HepG2 (cell line): ENCODE measurements at regions not wholly inside any gene's neighbourhood (a gene's known extent, or its start where the extent isn't known, plus 50 kb on each side); places are given as distances from the start of the nearest gene placed in this dataset.

Experiments
- ATAC-seq: fragments of 200-7000 bp; cut with Tn5 transposase; 3 replicates; pipeline ENCODE4 v1.9.1; 2020; ENCODE audit warnings: mild to moderate bottlenecking, moderate library complexity
- BruUV-seq: library from RNA; stranded (reverse); fragments of 400-500 nt; replicated peaks from 2 replicates; lab custom pipeline; 2021; lab: Mats Ljungman, UMichigan
- CTCF ChIA-PET: fragments of 300-600 bp; formaldehyde crosslinking; extraction: SDS; loops from one replicate; lab custom pipeline; 2021; ENCODE audit warnings: low total read pairs, inconsistent platforms, low intra/inter-chr PET ratio; lab: Yijun Ruan, JAX
- POLR2A ChIA-PET: fragments of 350-600 bp; sonication (Branson Sonifier 250); formaldehyde crosslinking; loops from one replicate; lab custom pipeline; 2020; ENCODE audit warnings: antibody characterized with exemption, inconsistent platforms; lab: Yijun Ruan, JAX
- DNase-seq: peaks from one replicate; pipeline ENCODE4 v3.0.0-alpha.2; 2015; ENCODE audit warnings: low spot score
- FAIRE-seq: peaks from 3 replicates; lab custom pipeline; 2011; peaks lifted over from hg19 to GRCh38; lab: Jason Lieb, UNC
- H2AFZ ChIP-seq: one replicate; pipeline ENCODE4 v1.6.1; 2011; ENCODE audit warnings: low read length, inconsistent platforms
- H3K27ac ChIP-seq: fragments of 300-600 bp; 3 replicates; pipeline ENCODE4 v1.8.0; 2011; ENCODE audit warnings: mixed run types, mild to moderate bottlenecking, mixed read lengths, low read length, inconsistent platforms; ENCODE audit not compliant: insufficient read depth; ENCODE audit errors: extremely low read length
- H3K27me3 ChIP-seq, 2 experiments: fragments of 200-600 bp in 1 of 2; 2 replicates in 1 of 2; 3 replicates in 1 of 2; pipeline versions ENCODE4 v1.6.0 to v1.8.0; 2011; ENCODE audit warnings: low read length in 2 of 2, mild to moderate bottlenecking in 2 of 2, moderate library complexity in 2 of 2, inconsistent platforms in 1 of 2; ENCODE audit not compliant: insufficient read depth in 2 of 2, control insufficient read depth in 1 of 2
- H3K36me3 ChIP-seq, 2 experiments: fragments of 200-600 bp in 1 of 2; replicated peaks in 1 of 2; 2 replicates in 1 of 2; 3 replicates in 1 of 2; pipeline versions ENCODE4 v1.5.1 to v1.8.0; 2011; ENCODE audit warnings: low read length in 2 of 2, inconsistent platforms in 1 of 2; ENCODE audit not compliant: insufficient read depth in 2 of 2, control insufficient read depth in 1 of 2
- H3K4me1 ChIP-seq: 2 replicates; pipeline ENCODE4 v1.5.1; 2012; ENCODE audit warnings: low read length, inconsistent platforms; ENCODE audit not compliant: insufficient read depth
- H3K4me2 ChIP-seq: 2 replicates; pipeline ENCODE4 v1.6.0; 2011; ENCODE audit warnings: low read depth, low read length, inconsistent platforms
- H3K4me3 ChIP-seq, 3 experiments: fragments of 200-600 bp in 1 of 3; sonication (generic), shearing (Covaris generic) in 1 of 3; replicated peaks in 1 of 3; 2 replicates each; pipeline ENCODE4 v1.5.1; 2011 to 2016; ENCODE audit warnings: low read length in 3 of 3, inconsistent platforms in 2 of 3, low read depth in 2 of 3, mild to moderate bottlenecking in 2 of 3, control low read depth in 1 of 3, mixed read lengths in 1 of 3; ENCODE audit not compliant: insufficient read depth in 1 of 3
- H3K79me2 ChIP-seq: one replicate; pipeline ENCODE4 v1.6.1; 2011; ENCODE audit warnings: low read length, inconsistent platforms; ENCODE audit not compliant: insufficient read depth
- H3K9ac ChIP-seq: 2 replicates; pipeline ENCODE4 v1.6.0; 2011; ENCODE audit warnings: mild to moderate bottlenecking, low read depth, low read length, inconsistent platforms; ENCODE audit not compliant: insufficient read depth
- H3K9me3 ChIP-seq: 2 replicates; pipeline ENCODE4 v1.5.1; 2012; ENCODE audit warnings: mild to moderate bottlenecking, low read length
- H4K20me1 ChIP-seq: 2 replicates; pipeline ENCODE4 v1.6.0; 2011; ENCODE audit warnings: inconsistent platforms, mild to moderate bottlenecking, low read length, moderate library complexity; ENCODE audit not compliant: insufficient read depth
- FOXA1 ChIP-seq, 2 experiments: fragments of 450-650 bp in 1 of 2; sonication (generic) in 1 of 2; formaldehyde crosslinking in 1 of 2; IDR thresholded peaks; 2 replicates each; pipeline versions ENCODE4 v1.4.0 to v1.6.1; 2016 to 2020; ENCODE audit warnings: missing genetic modification reagents in 1 of 2
- FOXC1 ChIP-seq: sonication (generic); formaldehyde crosslinking; IDR thresholded peaks from 2 replicates; pipeline ENCODE4 v1.8.0; 2022; ENCODE audit warnings: mild to moderate bottlenecking, missing genetic modification reagents, borderline replicate concordance
- FOXJ3 ChIP-seq: sonication (generic); formaldehyde crosslinking; IDR thresholded peaks from 2 replicates; pipeline ENCODE4 v1.4.0; 2020; ENCODE audit warnings: missing genetic modification reagents, mild to moderate bottlenecking, borderline replicate concordance
- GLI4 ChIP-seq: sonication (generic); formaldehyde crosslinking; IDR thresholded peaks from 2 replicates; pipeline ENCODE4 v1.5.1; 2020; ENCODE audit warnings: missing genetic modification reagents, mild to moderate bottlenecking, moderate library complexity, borderline replicate concordance
- LCORL ChIP-seq, 2 experiments: fragments of 450-650 bp in 1 of 2; sonication (generic) in 1 of 2; formaldehyde crosslinking in 1 of 2; IDR thresholded peaks; 2 replicates each; pipeline versions ENCODE4 v1.5.0 to v1.6.1; 2017 to 2020; ENCODE audit warnings: antibody characterized with exemption in 1 of 2, missing genetic modification reagents in 1 of 2
- MIXL1 ChIP-seq: IDR thresholded peaks from 2 replicates; pipeline ENCODE4 v1.6.1; 2016
- NCOA5 ChIP-seq: sonication (generic); formaldehyde crosslinking; IDR thresholded peaks from 2 replicates; pipeline ENCODE4 v1.4.0; 2020; ENCODE audit warnings: missing genetic modification reagents
- RERE ChIP-seq: IDR thresholded peaks from 2 replicates; pipeline ENCODE4 v1.6.1; 2016; ENCODE audit warnings: low read depth, missing genetic modification reagents, missing compliant biosample characterization
- SIX4 ChIP-seq: sonication (generic); formaldehyde crosslinking; IDR thresholded peaks from 2 replicates; pipeline ENCODE4 v1.4.0; 2020; ENCODE audit warnings: missing genetic modification reagents
- SOX6 ChIP-seq, 2 experiments: fragments of 450-650 bp in 1 of 2; sonication (generic) in 1 of 2; formaldehyde crosslinking in 1 of 2; IDR thresholded peaks; 2 replicates each; pipeline versions ENCODE4 v1.4.0 to v1.6.1; 2017 to 2020; ENCODE audit warnings: antibody characterized with exemption in 1 of 2, mild to moderate bottlenecking in 1 of 2, missing genetic modification reagents in 1 of 2
- TCF7 ChIP-seq: sonication (generic); IDR thresholded peaks from 2 replicates; pipeline ENCODE4 v1.6.1; 2016; ENCODE audit warnings: antibody characterized with exemption, low read depth
- TEAD2 ChIP-seq: sonication (generic); formaldehyde crosslinking; IDR thresholded peaks from 2 replicates; pipeline ENCODE4 v1.9.0; 2021; ENCODE audit warnings: missing genetic modification reagents
- ZFP36L2 ChIP-seq: sonication (generic); formaldehyde crosslinking; IDR thresholded peaks from 2 replicates; pipeline ENCODE4 v1.4.0; 2020; ENCODE audit warnings: missing genetic modification reagents
- ZKSCAN1 ChIP-seq: fragments of 150-350 bp; IDR thresholded peaks from 2 replicates; pipeline ENCODE4 v1.6.1; 2014; ENCODE audit warnings: low read length
- ZMYM3 ChIP-seq: sonication (generic); formaldehyde crosslinking; IDR thresholded peaks from 2 replicates; pipeline ENCODE4 v1.5.1; 2020; ENCODE audit warnings: mild to moderate bottlenecking, missing genetic modification reagents
- whole genome bisulfite sequencing: methylation state at CpG from one replicate; pipeline ENCODE4 v1.1.6; 2017; ENCODE audit warnings: low lambda C conversion rate; 5-methylcytosine and 5-hydroxymethylcytosine counted together
- in situ Hi-C: cut with HindIII; loops from 2 replicates; pipeline ENCODE4 v1.10.0; 2017; ENCODE audit warnings: low pct_unique_long_range_greater_than_20kb; ENCODE audit not compliant: extremely low pct_ligation_motif_present
- intact Hi-C: fragments of 100-400 bp; cut with micrococcal nuclease; formaldehyde crosslinking; loops from one replicate; pipeline ENCODE4 v1.10.0; 2022; ENCODE audit not compliant: unreplicated experiment
- TF ChIP-seq, protein P1 (sequence below): sonication (generic); formaldehyde crosslinking; IDR thresholded peaks from 2 replicates; pipeline ENCODE4 v1.4.0; 2020; ENCODE audit warnings: missing genetic modification reagents
- TF ChIP-seq, protein P2 (sequence below): sonication (generic); formaldehyde crosslinking; IDR thresholded peaks from 2 replicates; pipeline ENCODE4 v1.5.0; 2020; ENCODE audit warnings: missing genetic modification reagents

DNA sequence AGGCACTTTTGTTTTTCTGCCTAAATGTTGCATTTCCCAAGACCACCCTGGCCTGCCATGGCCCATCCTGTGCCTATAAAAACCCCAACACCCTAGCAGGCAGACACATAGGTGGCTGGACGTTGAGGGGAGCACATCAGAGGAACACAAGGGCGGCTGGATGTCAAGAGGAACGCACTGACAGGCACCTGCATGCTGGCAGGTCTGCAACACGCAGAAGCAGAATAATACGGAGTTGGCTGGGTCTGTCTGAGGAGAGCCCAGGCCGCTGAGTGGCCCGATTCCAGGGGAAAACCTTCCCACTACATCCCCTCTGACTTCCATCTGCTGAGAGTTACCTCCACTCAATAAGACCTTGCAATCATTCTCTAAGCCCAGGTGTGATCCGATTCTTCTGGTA, 765.6 kb downstream of the PLOD2 start (continued):
- TF ChIP-seq ZMYM3 (CRISPR knock-in tag) (no peak), SIX4 (CRISPR knock-in tag) (no peak)
- TF ChIP-seq, all 625 proteins: peak for 0

DNA sequence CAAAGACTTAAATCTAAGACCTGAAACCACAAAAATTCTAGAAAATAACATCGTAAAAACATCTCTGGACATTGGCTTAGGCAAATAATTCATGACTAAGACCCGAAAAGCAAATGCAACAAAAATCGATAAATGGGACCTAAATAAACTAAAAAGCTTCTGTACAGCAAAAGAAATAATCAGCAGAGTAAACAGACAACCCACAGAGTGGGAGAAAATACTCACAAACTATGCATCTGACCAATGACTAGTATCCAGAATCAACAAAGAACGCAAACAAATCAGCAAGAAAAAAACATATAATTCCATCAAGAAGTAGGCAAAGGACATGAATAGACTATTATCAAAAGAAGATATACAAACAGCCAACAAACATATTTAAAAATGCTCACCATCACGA, 749.4 kb downstream of the PLOD2 start:
- Histone ChIP-seq H2AFZ (no peak overlapping the region), H3K9ac (no peak overlapping the region), H3K27me3 (no peaks in the 10 kb centered on the region), H3K79me2 (no peaks in the 10 kb centered on the region), H3K4me1 (no peaks in the 10 kb centered on the region), H3K36me3 (no peaks in the 10 kb centered on the region), H3K4me2 (no peak overlapping the region), H3K9me3 (no peaks in the 10 kb centered on the region), H3K4me3 (no peak overlapping the region), H3K27ac (no peak overlapping the region), H4K20me1 (no peaks in the 10 kb centered on the region)
- ATAC-seq = peak; percentile 48; the same call in 2 of the 3 replicates
- CTCF ChIA-PET = no interaction called here
- peak; percentile 0 for DNase-seq
- FAIRE-seq = no peak
- WGBS = 3% methylated on average over 5 of the region's 5 CpGs
- no TSS peak for BruUV-seq
- intact Hi-C loops (no loop called here), in situ Hi-C loops (no loop called here)
- POLR2A ChIA-PET = no interaction called here
- TF ChIP-seq GLI4 (CRISPR knock-in tag) = no peak
- 0 out of 2 replicates have a peak, but pooled peaks have one; percentile 30 for TF ChIP-seq RERE (CRISPR knock-in tag)
- 0 out of 2 replicates have a peak, but pooled peaks have one; percentile 15 for TF ChIP-seq TCF7
- 0 out of 2 replicates have a peak, but pooled peaks have one; percentile 49 for TF ChIP-seq MIXL1 (CRISPR knock-in tag)
- no peak for TF ChIP-seq FOXJ3 (CRISPR knock-in tag)
- TF ChIP-seq ZKSCAN1 = no peak
- TF ChIP-seq ZFP36L2 (CRISPR knock-in tag) = no peak
- TF ChIP-seq FOXA1 (IDR thresholded peaks at IDR 0.05) = peak; percentile 75
- no peak for TF ChIP-seq FOXA1 (CRISPR knock-in tag; IDR thresholded peaks at IDR 0.05)
- TF ChIP-seq, protein P1, sequence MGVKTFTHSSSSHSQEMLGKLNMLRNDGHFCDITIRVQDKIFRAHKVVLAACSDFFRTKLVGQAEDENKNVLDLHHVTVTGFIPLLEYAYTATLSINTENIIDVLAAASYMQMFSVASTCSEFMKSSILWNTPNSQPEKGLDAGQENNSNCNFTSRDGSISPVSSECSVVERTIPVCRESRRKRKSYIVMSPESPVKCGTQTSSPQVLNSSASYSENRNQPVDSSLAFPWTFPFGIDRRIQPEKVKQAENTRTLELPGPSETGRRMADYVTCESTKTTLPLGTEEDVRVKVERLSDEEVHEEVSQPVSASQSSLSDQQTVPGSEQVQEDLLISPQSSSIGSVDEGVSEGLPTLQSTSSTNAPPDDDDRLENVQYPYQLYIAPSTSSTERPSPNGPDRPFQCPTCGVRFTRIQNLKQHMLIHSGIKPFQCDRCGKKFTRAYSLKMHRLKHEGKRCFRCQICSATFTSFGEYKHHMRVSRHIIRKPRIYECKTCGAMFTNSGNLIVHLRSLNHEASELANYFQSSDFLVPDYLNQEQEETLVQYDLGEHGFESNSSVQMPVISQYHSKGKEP (CRISPR knock-in tag) = no peak
- no peak for TF ChIP-seq SOX6 (IDR thresholded peaks at IDR 0.05)
- TF ChIP-seq SOX6 (CRISPR knock-in tag; IDR thresholded peaks at IDR 0.05) = 0 out of 2 replicates have a peak, but pooled peaks have one; percentile 15
- no peak for TF ChIP-seq TEAD2
- TF ChIP-seq, protein P2, sequence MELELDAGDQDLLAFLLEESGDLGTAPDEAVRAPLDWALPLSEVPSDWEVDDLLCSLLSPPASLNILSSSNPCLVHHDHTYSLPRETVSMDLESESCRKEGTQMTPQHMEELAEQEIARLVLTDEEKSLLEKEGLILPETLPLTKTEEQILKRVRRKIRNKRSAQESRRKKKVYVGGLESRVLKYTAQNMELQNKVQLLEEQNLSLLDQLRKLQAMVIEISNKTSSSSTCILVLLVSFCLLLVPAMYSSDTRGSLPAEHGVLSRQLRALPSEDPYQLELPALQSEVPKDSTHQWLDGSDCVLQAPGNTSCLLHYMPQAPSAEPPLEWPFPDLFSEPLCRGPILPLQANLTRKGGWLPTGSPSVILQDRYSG (CRISPR knock-in tag) = no peak
- TF ChIP-seq FOXC1 = no peak
- TF ChIP-seq NCOA5 = no peak
- TF ChIP-seq LCORL (IDR thresholded peaks at IDR 0.05) = peak; percentile 74; the same call in 1 of the 2 replicates
- no peak for TF ChIP-seq LCORL (CRISPR knock-in tag; IDR thresholded peaks at IDR 0.05)
